CD4-positive, alpha-beta memory T cell (primary cell): ENCODE measurements at regions not wholly inside any gene's neighbourhood (a gene's known extent, or its start where the extent isn't known, plus 50 kb on each side); places are given as distances from the start of the nearest gene placed in this dataset.
"Not testable (repeated sequence)": the region's sequence is repeated elsewhere in the genome, so short reads cannot be mapped to it uniquely, and the experiment has no call there.

Experiments
- CTCF ChIA-PET: fragments of 350-600 bp; sonication (Branson Sonifier 250); formaldehyde crosslinking; loops from one replicate; lab custom pipeline; 2021; ENCODE audit warnings: inconsistent platforms; ENCODE audit not compliant: partially characterized antibody; lab: Charles Lee
- POLR2A ChIA-PET: fragments of 350-600 bp; sonication (Branson Sonifier 250); formaldehyde crosslinking; loops from one replicate; lab custom pipeline; 2021; ENCODE audit not compliant: partially characterized antibody; lab: Charles Lee
- DNase-seq, 5 donors: peaks; one replicate each; pipeline versions ENCODE4 v3.0.0 to v3.0.0-alpha.2; 2020 to 2022; ENCODE audit warnings: mixed read lengths in 1 of 5
- H3K27ac ChIP-seq: one replicate; pipeline ENCODE4 v1.7.0; 2013; ENCODE audit warnings: low read depth, low read length
- H3K27me3 ChIP-seq: 2 replicates; pipeline ENCODE4 v1.7.0; 2013; ENCODE audit warnings: mild to moderate bottlenecking, low read length, moderate library complexity; ENCODE audit not compliant: insufficient read depth
- H3K36me3 ChIP-seq: 2 replicates; pipeline ENCODE4 v1.7.0; 2013; ENCODE audit warnings: mild to moderate bottlenecking, low read length, moderate library complexity; ENCODE audit not compliant: insufficient read depth
- H3K4me1 ChIP-seq: 2 replicates; pipeline ENCODE4 v1.7.0; 2013; ENCODE audit warnings: mild to moderate bottlenecking, low read length, moderate library complexity; ENCODE audit not compliant: insufficient read depth
- H3K4me3 ChIP-seq, 2 donors: one replicate each; pipeline ENCODE4 v1.7.0; 2013; ENCODE audit warnings: low read length in 2 of 2, mild to moderate bottlenecking in 1 of 2
- H3K9me3 ChIP-seq, 2 donors: one replicate each; pipeline ENCODE4 v1.7.0; 2013; ENCODE audit warnings: low read length in 2 of 2, control low read depth in 1 of 2; ENCODE audit not compliant: control insufficient read depth in 1 of 2
- H3K27ac Mint-ChIP-seq, 7 donors: one replicate each; pipeline ENCODE4 v1.8.0; 2020 to 2021; ENCODE audit warnings: mixed read lengths in 7 of 7, mild to moderate bottlenecking in 6 of 7, inconsistent platforms in 3 of 7, moderate library complexity in 3 of 7
- H3K27me3 Mint-ChIP-seq, 2 donors: one replicate each; pipeline ENCODE4 v1.8.0; 2020 to 2021; ENCODE audit warnings: mixed read lengths in 2 of 2
- H3K36me3 Mint-ChIP-seq, 2 donors: one replicate each; pipeline ENCODE4 v1.8.0; 2020 to 2021; ENCODE audit warnings: mixed read lengths in 2 of 2, inconsistent platforms in 1 of 2, mild to moderate bottlenecking in 1 of 2
- H3K4me1 Mint-ChIP-seq, 4 donors: one replicate each; pipeline ENCODE4 v1.8.0; 2020 to 2021; ENCODE audit warnings: mixed read lengths in 4 of 4, mild to moderate bottlenecking in 1 of 4
- H3K4me3 Mint-ChIP-seq, 8 donors: one replicate each; pipeline ENCODE4 v1.8.0; 2020 to 2021; ENCODE audit warnings: mixed read lengths in 8 of 8, mild to moderate bottlenecking in 7 of 8, moderate library complexity in 6 of 8, inconsistent platforms in 3 of 8
- H3K9me3 Mint-ChIP-seq, 8 donors: one replicate each; pipeline ENCODE4 v1.8.0; 2020 to 2021; ENCODE audit warnings: mixed read lengths in 8 of 8, mild to moderate bottlenecking in 5 of 8, inconsistent platforms in 3 of 8, moderate library complexity in 1 of 8
- intact Hi-C: fragments of 100-400 bp; cut with micrococcal nuclease; formaldehyde crosslinking; loops from one replicate; pipeline ENCODE4 v1.15.1; 2023

DNA sequence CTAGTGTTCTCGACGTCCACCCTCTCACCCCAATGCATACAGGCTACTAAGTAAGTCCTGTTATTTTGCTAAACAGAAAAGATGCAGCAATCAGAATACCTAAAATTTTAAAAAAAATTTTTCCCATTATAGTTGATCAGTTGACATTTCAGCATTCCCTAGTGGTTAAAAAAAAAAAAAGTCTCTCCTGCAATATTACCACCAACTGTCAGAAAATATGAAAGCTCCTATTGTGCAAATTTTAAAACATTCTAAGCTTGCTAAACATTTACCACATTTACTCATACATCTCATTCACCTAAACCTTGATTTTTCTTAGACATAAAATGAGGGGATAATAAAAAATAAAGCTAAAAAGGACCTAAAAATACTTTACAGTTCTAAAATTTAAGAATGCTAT, 165.6 kb downstream of the AVL9 start:
- Histone ChIP-seq H3K36me3 (no peaks in the 10 kb centered on the region), H3K27ac (no peak overlapping the region), H3K9me3 (no peaks in the 10 kb centered on the region), H3K4me3 (no peak overlapping the region), H3K4me1 (no peaks in the 10 kb centered on the region), H3K27me3 (no peaks in the 10 kb centered on the region)
- Mint-ChIP-seq H3K4me1 (no peaks in the 10 kb centered on the region), H3K9me3 (no peaks in the 10 kb centered on the region), H3K4me3 (no peak overlapping the region), H3K36me3 (no peaks in the 10 kb centered on the region), H3K27me3 (peaks cover 11 to 20% of the 10 kb centered on the region in 2 donors), H3K27ac (no peak overlapping the region)
- POLR2A ChIA-PET: no interaction called here
- CTCF ChIA-PET: interaction anchor here (0.7 kb wide), 1 partner anchor 10 kb away, joined by 4 read pairs; no protein-coding TSS in a partner anchor
- DNase-seq: no peak
- intact Hi-C loops: no loop called here

DNA sequence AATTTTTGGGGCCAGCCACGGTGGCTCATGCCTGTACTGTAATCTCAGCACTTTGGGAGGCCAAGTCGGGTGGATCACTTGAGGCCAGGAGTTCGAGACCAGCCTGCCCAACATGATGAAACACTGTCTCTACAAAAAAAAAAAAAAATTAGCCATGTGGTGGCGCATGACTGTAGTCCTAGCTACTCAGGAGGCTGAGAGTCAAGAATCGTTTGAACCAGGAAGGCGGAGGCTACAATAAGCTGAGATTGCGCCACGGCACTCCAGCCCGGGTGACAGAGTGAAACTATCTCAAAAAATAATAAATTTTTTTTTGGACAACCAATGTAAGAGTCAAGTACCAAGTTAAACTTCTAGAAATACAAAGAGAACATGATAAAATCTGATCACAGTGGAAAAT, 164.6 kb downstream of the AVL9 start:
- DNase-seq: no peak
- ChIA-PET CTCF (no interaction called here), POLR2A (no interaction called here)
- peaks cover 11 to 14% of the 10 kb centered on the region in 2 donors for H3K27me3 Mint-ChIP-seq
- Histone ChIP-seq H3K4me1 (no peaks in the 10 kb centered on the region), H3K27me3 (no peaks in the 10 kb centered on the region), H3K4me3 (no peak overlapping the region), H3K36me3 (no peaks in the 10 kb centered on the region), H3K9me3 (no peaks in the 10 kb centered on the region), H3K27ac (no peak overlapping the region)
- H3K27ac Mint-ChIP-seq: no peak overlapping the region
- intact Hi-C loops: no loop called here
- H3K9me3 Mint-ChIP-seq: no peaks in the 10 kb centered on the region
- H3K4me3 Mint-ChIP-seq: no peak overlapping the region
- H3K36me3 Mint-ChIP-seq: no peaks in the 10 kb centered on the region
- H3K4me1 Mint-ChIP-seq: no peaks in the 10 kb centered on the region

DNA sequence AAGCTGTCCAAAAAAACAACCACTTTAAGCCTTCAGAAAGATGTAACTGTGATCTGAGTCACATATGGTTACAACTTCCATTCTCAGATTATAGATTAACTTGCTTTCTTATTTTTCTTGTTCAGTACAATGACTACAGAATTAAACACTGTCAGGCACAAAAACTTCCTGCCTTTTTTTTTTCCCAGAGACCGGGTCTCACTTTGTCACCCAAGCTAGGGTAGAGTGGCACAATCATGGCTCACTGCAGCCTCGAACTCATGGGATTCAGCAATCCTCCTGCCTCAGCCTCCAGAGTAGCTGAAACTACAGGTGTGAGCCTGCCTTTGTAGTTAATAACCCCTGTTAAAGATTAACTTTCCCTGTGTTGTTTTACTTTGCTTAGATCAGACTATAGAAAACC, 163.2 kb downstream of the AVL9 start:
- POLR2A ChIA-PET: no interaction called here
- Mint-ChIP-seq H3K4me3 (no peak overlapping the region), H3K4me1 (no peaks in the 10 kb centered on the region), H3K27me3 (peaks cover 11 to 13% of the 10 kb centered on the region in 2 donors), H3K9me3 (no peaks in the 10 kb centered on the region), H3K27ac (no peak overlapping the region), H3K36me3 (no peaks in the 10 kb centered on the region)
- no peak overlapping the region for H3K27ac ChIP-seq
- H3K27me3 ChIP-seq: no peaks in the 10 kb centered on the region
- no peak for DNase-seq
- H3K4me3 ChIP-seq: no peak overlapping the region
- CTCF ChIA-PET: no interaction called here
- H3K4me1 ChIP-seq: no peaks in the 10 kb centered on the region
- intact Hi-C loops: no loop called here
- H3K36me3 ChIP-seq: no peaks in the 10 kb centered on the region
- no peaks in the 10 kb centered on the region for H3K9me3 ChIP-seq

DNA sequence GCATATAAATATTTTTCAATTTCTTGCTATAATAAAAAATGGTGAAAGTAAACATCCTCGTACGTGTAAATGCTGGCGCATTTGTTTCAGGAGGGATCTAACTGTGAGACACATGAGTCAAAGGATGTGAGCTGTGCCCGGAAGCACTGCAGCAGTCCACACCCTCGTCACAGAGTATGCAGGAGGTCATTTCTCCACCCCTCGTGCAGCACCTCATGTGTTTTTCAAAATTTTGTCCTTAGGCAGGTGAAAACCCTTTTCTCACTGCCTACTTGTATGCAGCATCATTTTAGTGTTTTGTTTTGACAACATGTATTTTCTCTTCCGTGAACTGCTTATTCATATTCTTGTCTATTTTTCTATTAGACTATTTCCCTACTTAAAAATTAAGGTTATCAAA, 162.7 kb downstream of the AVL9 start:
- H3K27ac ChIP-seq: no peak overlapping the region
- H3K4me1 ChIP-seq: no peaks in the 10 kb centered on the region
- H3K36me3 ChIP-seq: no peaks in the 10 kb centered on the region
- ChIA-PET POLR2A (no interaction called here), CTCF (no interaction called here)
- H3K4me3 ChIP-seq: no peak overlapping the region
- no peaks in the 10 kb centered on the region for H3K36me3 Mint-ChIP-seq
- no peak overlapping the region for H3K4me3 Mint-ChIP-seq
- H3K9me3 ChIP-seq: no peaks in the 10 kb centered on the region
- H3K9me3 Mint-ChIP-seq: no peaks in the 10 kb centered on the region
- H3K4me1 Mint-ChIP-seq: no peaks in the 10 kb centered on the region
- H3K27me3 Mint-ChIP-seq: peaks cover 11 to 13% of the 10 kb centered on the region in 2 donors
- H3K27me3 ChIP-seq: no peaks in the 10 kb centered on the region
- H3K27ac Mint-ChIP-seq: no peak overlapping the region
- DNase-seq: no peak
- intact Hi-C loops: no loop called here

DNA sequence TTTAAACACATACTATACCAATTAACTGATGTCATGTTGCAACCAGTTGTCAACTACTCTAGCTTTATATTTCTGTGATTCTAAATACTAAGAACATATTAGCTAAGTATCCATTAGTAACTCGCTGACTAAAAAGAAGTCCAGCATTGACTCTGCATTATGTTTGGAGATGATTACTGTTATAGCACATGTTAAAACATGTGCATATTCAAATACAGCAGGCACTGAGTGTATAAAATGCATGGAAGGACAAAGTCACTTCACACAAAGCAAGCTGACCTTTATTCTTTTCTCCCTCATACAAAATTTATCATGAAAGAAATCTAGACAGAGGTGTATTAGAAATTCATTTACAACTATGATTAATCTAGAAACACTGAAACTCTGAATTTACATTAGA, 159.3 kb downstream of the AVL9 start:
- H3K27me3 ChIP-seq, H3K4me1 Mint-ChIP-seq, CTCF ChIA-PET, H3K36me3 ChIP-seq, H3K27me3 Mint-ChIP-seq, H3K9me3 Mint-ChIP-seq, DNase-seq, H3K9me3 ChIP-seq, intact Hi-C loops, H3K4me3 Mint-ChIP-seq, H3K4me3 ChIP-seq, H3K36me3 Mint-ChIP-seq, H3K27ac Mint-ChIP-seq, H3K4me1 ChIP-seq, POLR2A ChIA-PET, H3K27ac ChIP-seq: not testable (repeated sequence)

DNA sequence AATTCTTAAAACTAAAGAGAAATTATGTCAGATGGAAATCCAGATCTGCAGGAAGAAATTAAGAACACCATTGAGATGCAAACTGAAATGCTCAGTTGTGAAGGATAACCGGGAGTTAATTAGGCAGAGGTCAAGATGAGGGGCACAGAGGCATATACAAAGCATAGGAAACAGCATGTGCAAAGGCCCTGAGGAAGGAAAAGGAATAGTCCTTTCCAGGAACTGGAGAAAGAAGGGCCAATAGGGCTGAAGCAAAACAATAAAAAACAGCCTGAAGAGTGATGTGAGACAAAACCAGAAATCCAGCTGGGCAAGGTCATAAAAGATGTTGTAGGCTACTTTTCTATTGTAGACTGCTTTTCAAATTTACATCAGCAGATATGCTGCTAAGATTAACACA, 155.1 kb downstream of the AVL9 start:
- H3K9me3 Mint-ChIP-seq, H3K4me1 ChIP-seq, H3K27ac ChIP-seq, intact Hi-C loops, H3K36me3 Mint-ChIP-seq, H3K4me1 Mint-ChIP-seq, POLR2A ChIA-PET, H3K27me3 ChIP-seq, H3K36me3 ChIP-seq, H3K4me3 ChIP-seq, DNase-seq, CTCF ChIA-PET, H3K9me3 ChIP-seq, H3K27ac Mint-ChIP-seq, H3K4me3 Mint-ChIP-seq: not testable (repeated sequence)
- H3K27me3 Mint-ChIP-seq: peaks cover 11 to 23% of the 10 kb centered on the region in 2 donors

DNA sequence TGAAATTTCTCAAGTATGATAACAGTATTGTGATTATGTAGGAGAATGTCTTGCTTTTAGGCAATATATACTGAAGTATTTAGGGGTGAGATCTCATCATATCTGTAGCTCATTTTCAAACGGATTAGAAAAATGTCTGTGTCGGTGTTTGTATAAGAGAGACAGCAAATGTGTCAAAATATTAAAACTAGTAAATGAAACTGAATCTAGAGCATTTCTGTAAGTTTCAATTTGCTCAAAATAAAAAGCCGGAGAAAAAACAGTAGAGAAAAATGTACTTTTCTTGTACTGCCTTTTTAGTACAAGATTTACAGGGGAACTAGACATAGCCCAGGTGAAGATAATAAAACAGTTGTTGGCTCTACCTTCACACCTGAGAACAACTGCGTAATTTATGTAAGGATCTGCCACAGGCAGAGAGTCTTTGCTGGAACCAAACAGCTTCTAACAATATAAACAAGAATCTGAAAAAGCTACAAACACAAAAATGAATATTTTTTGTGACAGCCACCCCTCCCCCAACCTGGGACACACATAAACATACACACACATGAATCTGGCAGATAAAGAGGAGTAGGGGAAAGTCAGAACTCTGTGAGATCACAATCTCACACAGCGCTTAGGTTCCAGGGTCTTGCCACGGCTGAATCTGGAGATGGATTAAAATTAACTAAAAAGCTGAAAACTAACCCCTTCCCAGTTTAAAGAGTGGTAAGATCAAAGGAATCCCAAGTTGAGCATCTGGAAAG, 153.3 kb downstream of the AVL9 start:
- POLR2A ChIA-PET: no interaction called here
- no peak for DNase-seq
- Histone ChIP-seq H3K27ac (no peak overlapping the region), H3K27me3 (no peaks in the 10 kb centered on the region), H3K4me1 (no peaks in the 10 kb centered on the region), H3K36me3 (no peaks in the 10 kb centered on the region), H3K4me3 (no peak overlapping the region), H3K9me3 (no peaks in the 10 kb centered on the region)
- Mint-ChIP-seq H3K27me3 (peaks cover 11 to 23% of the 10 kb centered on the region in 2 donors), H3K36me3 (no peaks in the 10 kb centered on the region), H3K9me3 (peaks cover 0 to 9% (median 4%) of the 10 kb centered on the region in 8 donors), H3K4me1 (no peaks in the 10 kb centered on the region), H3K4me3 (no peak overlapping the region), H3K27ac (no peak overlapping the region)
- CTCF ChIA-PET: no interaction called here
- intact Hi-C loops: no loop called here

DNA sequence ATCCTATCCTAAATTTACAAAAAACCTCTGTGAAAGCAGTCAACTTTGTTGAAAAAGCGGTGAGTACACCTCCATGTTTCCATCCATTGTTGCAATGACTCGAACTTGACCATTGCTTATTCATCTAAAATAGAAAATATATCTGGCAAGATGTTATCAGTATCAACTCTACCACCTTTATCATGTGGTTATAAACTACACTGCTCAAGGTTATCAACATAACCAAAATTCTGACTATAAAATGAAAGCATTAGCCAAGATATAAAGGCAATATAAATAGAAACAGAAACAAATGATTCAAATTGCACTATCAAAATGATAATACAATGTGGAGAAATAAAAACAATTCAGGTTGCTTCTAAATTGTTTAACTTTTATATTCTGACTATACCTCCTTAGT, 150.0 kb downstream of the AVL9 start:
- POLR2A ChIA-PET, CTCF ChIA-PET, DNase-seq, H3K27ac Mint-ChIP-seq, H3K9me3 Mint-ChIP-seq, H3K36me3 Mint-ChIP-seq, intact Hi-C loops, H3K4me1 Mint-ChIP-seq, H3K27ac ChIP-seq, H3K9me3 ChIP-seq, H3K4me1 ChIP-seq, H3K4me3 ChIP-seq, H3K36me3 ChIP-seq, H3K4me3 Mint-ChIP-seq, H3K27me3 ChIP-seq: not testable (repeated sequence)
- H3K27me3 Mint-ChIP-seq: peaks cover 13 to 26% of the 10 kb centered on the region in 2 donors
